MCF 10A (cell line): ENCODE measurements at regions not wholly inside any gene's neighbourhood (a gene's known extent, or its start where the extent isn't known, plus 50 kb on each side); places are given as distances from the start of the nearest gene placed in this dataset.

Source experiments
- BruUV-seq: library from RNA; stranded (reverse); fragments of 400-500 nt; replicated peaks from 2 replicates; lab custom pipeline; 2021; lab: Mats Ljungman, UMichigan
- CTCF ChIA-PET: fragments of 300-600 bp; sonication (Branson Sonifier 250); formaldehyde crosslinking; extraction: SDS; loops from one replicate; lab custom pipeline; 2021; ENCODE audit warnings: antibody characterized with exemption, inconsistent platforms; lab: Yijun Ruan, JAX
- POLR2A ChIA-PET: fragments of 300-600, 350-650 bp; sonication (Branson Sonifier 250); formaldehyde crosslinking; extraction: SDS; loops from one replicate; lab custom pipeline; 2020; ENCODE audit warnings: antibody characterized with exemption, inconsistent platforms; lab: Yijun Ruan, JAX
- DNase-seq: peaks from one replicate; pipeline ENCODE4 v3.0.0-alpha.2; 2018; ENCODE audit not compliant: unreplicated experiment
- H3K27ac Mint-ChIP-seq: one replicate; pipeline ENCODE4 v1.8.0; 2022; ENCODE audit warnings: mild to moderate bottlenecking, low read depth, mixed read lengths; ENCODE audit not compliant: unreplicated experiment
- H3K27me3 Mint-ChIP-seq: one replicate; pipeline ENCODE4 v1.8.0; 2022; ENCODE audit warnings: mixed read lengths; ENCODE audit not compliant: insufficient read depth, unreplicated experiment
- H3K36me3 Mint-ChIP-seq: one replicate; pipeline ENCODE4 v1.8.0; 2022; ENCODE audit warnings: mild to moderate bottlenecking, moderate library complexity, mixed read lengths; ENCODE audit not compliant: insufficient read depth, unreplicated experiment
- H3K4me1 Mint-ChIP-seq: one replicate; pipeline ENCODE4 v1.8.0; 2022; ENCODE audit warnings: mixed read lengths; ENCODE audit not compliant: insufficient read depth, unreplicated experiment
- H3K4me3 Mint-ChIP-seq: one replicate; pipeline ENCODE4 v1.8.0; 2022; ENCODE audit warnings: mild to moderate bottlenecking, moderate library complexity, mixed read lengths; ENCODE audit not compliant: unreplicated experiment
- H3K9me3 Mint-ChIP-seq: one replicate; pipeline ENCODE4 v1.8.0; 2022; ENCODE audit warnings: mixed read lengths; ENCODE audit not compliant: unreplicated experiment
- CTCF ChIP-seq: fragments of 200-600 bp; IDR thresholded peaks from one replicate; pipeline ENCODE4 v1.8.0; 2022; ENCODE audit warnings: antibody characterized with exemption, mild to moderate bottlenecking; ENCODE audit not compliant: unreplicated experiment
- intact Hi-C: fragments of 100-400 bp; cut with micrococcal nuclease; formaldehyde crosslinking; loops from 2 replicates; pipeline ENCODE4 v1.14.1; 2022

- POLR2A ChIA-PET: interaction anchor here (1.0 kb wide), 1 partner anchor 12 kb away, joined by 3 read pairs; no protein-coding TSS in a partner anchor
- DNase-seq: no peak
- no TSS peak for BruUV-seq
- CTCF ChIA-PET: interaction anchor here (0.6 to 1.2 kb wide), 6 partner anchors 12 to 626 kb away, joined by 3 to 4 read pairs (median 3); no protein-coding TSS in a partner anchor
- Mint-ChIP-seq H3K4me1 (peaks cover 6% of the 10 kb centered on the region), H3K27ac (no peak overlapping the region), H3K9me3 (no peaks in the 10 kb centered on the region), H3K36me3 (no peaks in the 10 kb centered on the region), H3K4me3 (no peak overlapping the region), H3K27me3 (no peaks in the 10 kb centered on the region)
- intact Hi-C loops: no loop called here
- TF ChIP-seq CTCF: no peak
Measured at GRCh38 chr1:197850918-197851317, 51.5 kb upstream of the C1orf53 start.

- no peak overlapping the region for H3K4me3 Mint-ChIP-seq
- no peak for TF ChIP-seq CTCF
- no peak overlapping the region for H3K27ac Mint-ChIP-seq
- H3K27me3 Mint-ChIP-seq: no peaks in the 10 kb centered on the region
- H3K9me3 Mint-ChIP-seq: no peaks in the 10 kb centered on the region
- CTCF ChIA-PET: interaction anchor here (0.6 to 1.0 kb wide), 4 partner anchors 13 to 625 kb away, joined by 3 to 4 read pairs (median 4); no protein-coding TSS in a partner anchor
- intact Hi-C loops: no loop called here
- POLR2A ChIA-PET: no interaction called here
- H3K36me3 Mint-ChIP-seq: no peaks in the 10 kb centered on the region
- DNase-seq: no peak
- BruUV-seq: no TSS peak
- peaks cover 6% of the 10 kb centered on the region for H3K4me1 Mint-ChIP-seq
Measured at GRCh38 chr1:197850042-197850441, 52.4 kb upstream of the C1orf53 start.

- ChIA-PET POLR2A (no interaction called here), CTCF (interaction anchor here (1.3 kb wide), 1 partner anchor 8 kb away, joined by 5 read pairs; no protein-coding TSS in a partner anchor)
- no peak for DNase-seq
- Mint-ChIP-seq H3K36me3 (no peaks in the 10 kb centered on the region), H3K27ac (no peak overlapping the region), H3K9me3 (no peaks in the 10 kb centered on the region), H3K4me3 (no peak overlapping the region), H3K27me3 (no peaks in the 10 kb centered on the region), H3K4me1 (peaks cover 6% of the 10 kb centered on the region)
- no TSS peak for BruUV-seq
- TF ChIP-seq CTCF: no peak
- intact Hi-C loops: no loop called here
Measured at GRCh38 chr1:197848350-197848749, 54.1 kb upstream of the C1orf53 start.

- Mint-ChIP-seq H3K36me3 (no peaks in the 10 kb centered on the region), H3K4me1 (no peaks in the 10 kb centered on the region), H3K4me3 (no peak overlapping the region), H3K9me3 (no peaks in the 10 kb centered on the region), H3K27me3 (no peaks in the 10 kb centered on the region), H3K27ac (no peak overlapping the region)
- no TSS peak for BruUV-seq
- DNase-seq: no peak
- TF ChIP-seq CTCF: no peak
- ChIA-PET POLR2A (no interaction called here), CTCF (interaction anchor here (0.6 kb wide), 1 partner anchor 805 kb away, joined by 3 read pairs; no protein-coding TSS in a partner anchor)
- intact Hi-C loops: no loop called here
Measured at GRCh38 chr1:197845886-197846285, 56.5 kb upstream of the C1orf53 start.
